HG03378 (cell line): ENCODE measurements at regions not wholly inside any gene's neighbourhood (a gene's known extent, or its start where the extent isn't known, plus 50 kb on each side); places are given as distances from the start of the nearest gene placed in this dataset.
"Not testable (repeated sequence)": the region's sequence is repeated elsewhere in the genome, so short reads cannot be mapped to it uniquely, and the experiment has no call there.

Source experiments
- ATAC-seq: cut with Tn5 transposase; IDR thresholded peaks from one replicate; pipeline ENCODE4 v1.9.1; 2021; ENCODE audit warnings: mild to moderate bottlenecking, moderate library complexity; ENCODE audit not compliant: unreplicated experiment

DNA sequence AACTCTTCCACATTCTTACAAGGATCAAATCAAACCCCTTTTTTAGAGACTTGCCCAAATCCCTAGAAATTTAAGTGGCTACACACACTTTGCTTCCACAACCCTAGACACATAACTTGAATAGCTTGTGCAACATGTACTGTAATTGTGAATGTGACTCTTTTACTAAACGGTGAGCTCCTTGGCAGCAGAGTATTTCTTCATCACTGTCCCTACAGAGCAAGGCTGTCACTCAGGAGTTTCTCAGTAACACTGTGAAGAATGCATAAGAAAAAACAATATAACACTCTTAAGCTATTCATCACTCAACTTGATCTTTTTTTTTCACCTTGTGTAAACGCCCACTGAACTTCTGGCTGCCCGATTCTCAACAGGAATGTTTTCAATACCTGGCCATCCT is 53.8 kb upstream of the ADAMTS18 start:
- ATAC-seq = no peak

- ATAC-seq = no peak
Observed at GRCh38 chr16:77491091-77491490, 56.3 kb upstream of the ADAMTS18 start.

DNA sequence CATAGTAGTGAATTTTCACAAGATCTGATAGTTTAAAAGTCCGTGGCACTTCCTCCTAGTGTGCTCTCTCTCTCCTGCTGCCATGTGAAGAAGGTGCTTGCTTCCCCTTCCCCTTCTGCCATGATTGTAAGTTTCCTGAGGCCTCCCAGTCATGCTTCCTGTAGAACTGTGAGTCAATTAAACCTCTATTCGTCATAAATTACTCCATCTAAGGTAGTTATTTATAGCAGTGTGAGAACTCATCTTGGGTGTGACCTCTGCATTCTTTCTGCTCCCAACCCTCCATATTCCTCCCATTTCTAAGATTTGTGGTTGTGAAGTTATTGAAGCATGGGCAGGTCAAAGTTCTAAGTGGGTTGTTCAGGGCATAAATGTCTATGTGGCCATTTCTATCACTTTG is 62.1 kb upstream of the ADAMTS18 start:
- no peak for ATAC-seq

GRCh38 chr16:77499373-77500285 is 64.8 kb upstream of the ADAMTS18 start:
- no peak for ATAC-seq

- no peak for ATAC-seq
Observed at GRCh38 chr16:77500286-77500598, 65.4 kb upstream of the ADAMTS18 start.

DNA sequence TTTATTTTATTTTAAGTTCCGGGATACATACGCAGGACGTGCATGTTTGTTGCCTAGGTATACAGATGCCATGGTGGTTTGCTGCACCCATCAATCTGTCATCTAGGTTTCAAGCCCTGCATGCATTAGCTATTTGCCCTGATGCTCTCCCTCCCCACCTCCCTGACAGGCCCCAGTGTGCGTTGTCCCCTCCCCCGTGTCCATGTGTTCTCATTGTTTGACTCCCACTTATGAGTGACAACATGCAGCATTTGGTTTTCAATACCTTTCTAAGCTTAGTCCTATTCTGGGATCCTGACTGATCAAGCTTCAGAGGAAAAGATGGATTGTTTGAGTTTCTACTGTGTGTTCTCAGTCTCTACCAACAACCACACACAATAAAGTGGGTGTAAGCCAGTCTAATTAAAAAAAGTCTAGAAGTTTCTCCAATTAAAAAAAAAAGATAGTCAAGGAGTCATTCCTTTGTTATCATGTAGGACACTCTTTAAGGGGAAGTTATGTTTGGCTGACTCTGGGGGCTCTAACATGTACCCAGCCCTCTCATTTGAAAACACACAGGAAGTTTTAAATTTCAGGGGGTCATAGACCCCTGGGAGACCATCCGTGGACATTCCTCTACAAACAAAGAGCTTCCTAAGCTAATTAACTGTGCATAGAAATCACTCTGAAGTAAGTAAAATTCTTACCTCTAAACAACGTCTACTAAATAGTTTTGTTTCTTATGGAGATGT is 66.3 kb upstream of the ADAMTS18 start:
- no peak for ATAC-seq

GRCh38 chr16:77502448-77502847 is 67.6 kb upstream of the ADAMTS18 start:
- ATAC-seq = no peak

- not testable (repeated sequence) for ATAC-seq
Observed at GRCh38 chr16:77506492-77506891, 71.7 kb upstream of the ADAMTS18 start.

- ATAC-seq = no peak
Observed at GRCh38 chr16:77509051-77509450, 74.2 kb upstream of the ADAMTS18 start.

DNA sequence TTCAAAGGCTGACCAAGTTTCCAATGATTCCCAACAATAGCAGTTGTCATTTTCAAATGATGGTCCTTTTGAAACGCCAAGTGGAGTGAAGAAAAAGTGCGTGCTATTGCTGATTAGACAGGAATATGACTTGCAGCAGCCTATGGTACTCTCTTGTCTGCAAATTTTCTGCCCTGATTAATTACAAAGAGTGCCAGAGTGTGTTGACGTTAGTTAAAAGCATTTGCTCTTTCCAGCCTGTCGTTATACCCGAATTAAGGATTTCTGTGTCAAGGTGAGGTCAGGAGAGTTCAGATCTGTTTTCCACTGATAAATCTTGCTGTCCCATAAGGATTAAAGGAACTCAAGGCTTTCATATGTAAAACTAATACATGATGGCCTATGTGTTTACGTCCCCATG is 75.0 kb upstream of the ADAMTS18 start:
- ATAC-seq = no peak

- ATAC-seq = no peak
Observed at GRCh38 chr16:77511053-77511452, 76.2 kb upstream of the ADAMTS18 start.

DNA sequence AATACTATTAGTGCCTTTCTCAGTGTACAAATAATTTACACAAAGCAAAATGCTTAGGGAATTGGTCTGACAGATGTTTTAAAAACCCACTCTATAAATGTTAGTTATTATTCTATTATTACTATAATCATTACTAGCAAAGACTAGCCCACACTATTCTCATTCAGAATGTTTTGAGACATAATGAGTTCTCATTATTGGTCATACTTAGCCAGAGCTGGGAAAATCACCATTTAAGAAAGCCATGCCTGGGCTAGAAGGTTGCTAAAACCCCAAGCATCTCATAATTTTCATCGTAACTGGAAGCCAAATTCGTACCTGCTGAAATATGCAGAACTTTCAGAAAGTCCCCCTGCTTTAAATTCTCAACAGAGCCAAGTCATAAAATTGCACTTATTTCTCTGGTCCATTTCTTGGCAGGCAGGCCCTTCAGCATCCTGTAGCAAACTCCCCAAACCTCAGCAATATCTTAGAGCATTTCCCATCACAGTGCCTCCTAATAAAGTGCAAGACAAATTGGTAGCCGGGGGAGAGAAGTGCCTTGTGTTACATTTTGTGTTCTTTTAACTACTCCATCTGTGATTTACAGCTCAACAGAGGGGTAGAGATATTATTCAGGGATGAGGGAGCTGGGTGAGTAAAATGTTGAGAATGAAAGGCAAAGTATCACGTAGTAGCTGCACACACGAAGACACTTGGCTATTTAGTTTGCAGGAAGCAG is 79.8 kb upstream of the ADAMTS18 start:
- peak; percentile 46 for ATAC-seq

- not testable (repeated sequence) for ATAC-seq
Observed at GRCh38 chr16:77525226-77525625, 90.4 kb upstream of the ADAMTS18 start.

DNA sequence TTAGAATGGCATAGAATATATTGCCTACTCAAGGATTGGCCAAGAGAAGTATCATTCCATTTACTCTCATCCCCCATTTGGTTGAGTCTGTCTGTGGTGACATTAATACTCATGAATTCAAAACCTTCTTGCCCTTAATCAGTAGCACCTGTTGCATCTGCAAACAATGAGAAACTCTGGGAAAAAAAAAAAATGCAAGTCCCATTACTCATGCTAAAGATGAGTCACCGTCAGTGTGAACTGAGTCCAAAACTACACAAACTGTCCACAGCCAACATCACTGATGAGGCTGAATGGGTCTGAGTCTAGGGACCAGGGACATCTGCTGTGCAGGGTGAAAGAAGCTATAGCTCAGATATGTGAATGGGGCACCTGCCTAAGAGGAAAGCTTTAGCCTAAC is 96.9 kb upstream of the ADAMTS18 start:
- no peak for ATAC-seq

DNA sequence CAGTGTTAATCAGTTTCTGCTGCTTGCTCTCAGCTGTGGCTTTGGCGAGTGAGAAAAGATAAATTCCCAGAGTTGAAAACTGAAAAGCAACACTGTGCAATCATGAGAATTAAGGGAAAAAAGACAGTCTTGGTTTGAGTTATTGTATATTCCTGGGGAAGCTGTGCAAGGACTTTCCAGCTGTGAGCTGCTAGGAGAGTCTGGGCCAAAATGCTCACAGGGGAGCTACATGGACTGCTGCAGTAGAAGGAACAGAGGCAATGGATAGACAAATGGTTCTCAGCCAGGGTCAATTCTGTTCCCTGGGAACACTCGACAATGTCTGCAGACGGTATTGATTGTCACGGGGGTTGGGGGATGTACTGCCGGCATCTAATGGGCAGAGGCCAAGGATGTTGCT is 102.0 kb upstream of the ADAMTS18 start:
- no peak for ATAC-seq

- ATAC-seq = no peak
Observed at GRCh38 chr16:77539421-77540034, 104.7 kb upstream of the ADAMTS18 start.

GRCh38 chr16:77540646-77541045 is 105.8 kb upstream of the ADAMTS18 start:
- ATAC-seq = no peak

- no peak for ATAC-seq
Observed at GRCh38 chr16:77541165-77541564, 106.3 kb upstream of the ADAMTS18 start.

GRCh38 chr16:77548151-77548550 is 113.3 kb upstream of the ADAMTS18 start:
- ATAC-seq = no peak

DNA sequence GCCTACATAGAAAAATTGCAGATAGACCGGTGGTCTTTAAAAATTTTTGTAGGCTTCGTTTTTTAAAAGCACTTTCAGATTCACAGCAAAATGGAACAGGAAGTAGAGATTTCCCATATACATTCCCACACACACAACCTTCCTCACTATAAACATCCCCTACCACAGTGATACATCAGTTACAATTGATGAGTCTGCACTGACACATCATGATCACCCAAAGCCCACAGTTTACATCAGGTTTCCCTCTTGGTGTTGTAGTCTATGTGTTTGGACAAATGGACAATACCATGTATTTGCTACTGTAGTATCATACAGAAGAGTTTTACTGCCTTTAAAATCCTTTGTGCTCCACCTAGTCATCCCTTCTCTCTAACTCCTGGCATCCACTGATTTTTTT is 113.9 kb upstream of the ADAMTS18 start:
- ATAC-seq = no peak

DNA sequence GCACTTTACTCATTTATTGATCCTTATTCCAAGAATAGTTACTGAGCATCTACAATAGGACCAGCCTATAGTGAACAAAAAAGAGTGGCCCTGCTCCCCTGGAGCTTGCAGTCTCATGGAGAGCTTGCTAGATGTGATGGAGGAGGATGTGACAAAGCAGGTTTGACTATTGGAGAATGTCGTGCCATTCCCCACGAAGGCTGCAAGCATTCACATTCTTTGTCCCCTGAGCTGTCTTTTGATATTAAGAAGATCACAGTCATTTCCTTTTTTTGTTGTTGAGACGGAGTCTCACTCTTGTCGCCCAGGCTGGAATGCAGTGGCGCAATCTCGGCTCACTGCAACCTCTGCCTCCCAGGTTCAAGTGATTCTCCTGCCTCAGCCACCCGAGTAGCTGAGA is 115.0 kb upstream of the ADAMTS18 start:
- ATAC-seq = no peak
